SK-N-SH (cell line): ENCODE measurements at regions not wholly inside any gene's neighbourhood (a gene's known extent, or its start where the extent isn't known, plus 50 kb on each side); places are given as distances from the start of the nearest gene placed in this dataset.

Experiments
- CTCF ChIP-seq: fragments of 200-600 bp; sonication (generic); IDR thresholded peaks from 2 replicates; pipeline ENCODE4 v1.6.1; 2017; ENCODE audit warnings: antibody characterized with exemption, mild to moderate bottlenecking, moderate library complexity
- EP300 ChIP-seq, 2 experiments: IDR thresholded peaks; 2 replicates each; pipeline versions ENCODE4 v1.4.0 to v1.6.1; 2012; ENCODE audit warnings: borderline replicate concordance in 1 of 2, low read depth in 1 of 2, low read length in 1 of 2
- IRF3 ChIP-seq: fragments of 150-350 bp; IDR thresholded peaks from 2 replicates; pipeline ENCODE4 v1.6.1; 2016; ENCODE audit warnings: mild to moderate bottlenecking, low read depth, low read length
- POLR2AphosphoS5 ChIP-seq: IDR thresholded peaks from 2 replicates; pipeline ENCODE4 v1.6.1; 2012; ENCODE audit warnings: low read depth, low read length
- REST ChIP-seq: IDR thresholded peaks from 2 replicates; pipeline ENCODE4 v1.6.1; 2012; ENCODE audit warnings: mild to moderate bottlenecking, low read depth, low read length, moderate library complexity
- TAF1 ChIP-seq: IDR thresholded peaks from 2 replicates; pipeline ENCODE4 v1.6.1; 2012; ENCODE audit warnings: low read depth, mild to moderate bottlenecking, low read length, moderate library complexity, borderline replicate concordance

DNA sequence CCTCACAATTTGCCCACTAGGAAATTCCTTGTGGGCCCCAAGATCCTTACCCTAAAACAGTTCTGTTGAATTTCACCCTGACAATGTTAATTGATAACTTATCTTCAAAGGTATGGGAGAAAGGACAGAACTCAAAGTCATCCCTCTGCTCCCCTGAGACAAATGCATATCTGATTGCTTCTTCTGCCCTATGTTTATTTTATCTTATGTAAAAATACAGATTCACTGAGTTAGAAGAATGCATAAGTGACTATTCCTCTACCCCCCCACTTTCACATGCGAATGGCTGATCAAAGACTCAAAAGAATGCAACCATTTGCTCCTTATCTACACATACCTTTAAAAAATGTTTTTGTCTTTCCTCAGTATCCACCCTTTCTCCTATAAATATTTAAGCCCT lies 235.7 kb upstream of the SEMA3C start:
- TF ChIP-seq CTCF, result no peak
- TF ChIP-seq POLR2AphosphoS5, result no peak
- no peak for TF ChIP-seq IRF3
- TF ChIP-seq REST, result no peak
- no peak for TF ChIP-seq TAF1
- TF ChIP-seq EP300 (IDR thresholded peaks at IDR 0.05; ENCODE audit: borderline replicate concordance in 1 of 2, low read depth in 1 of 2, low read length in 1 of 2), result no peak
